ENCODE measurements at regions not wholly inside any gene's neighbourhood (a gene's known extent, or its start where the extent isn't known, plus 50 kb on each side); places are given as distances from the start of the nearest gene placed in this dataset.

DNA sequence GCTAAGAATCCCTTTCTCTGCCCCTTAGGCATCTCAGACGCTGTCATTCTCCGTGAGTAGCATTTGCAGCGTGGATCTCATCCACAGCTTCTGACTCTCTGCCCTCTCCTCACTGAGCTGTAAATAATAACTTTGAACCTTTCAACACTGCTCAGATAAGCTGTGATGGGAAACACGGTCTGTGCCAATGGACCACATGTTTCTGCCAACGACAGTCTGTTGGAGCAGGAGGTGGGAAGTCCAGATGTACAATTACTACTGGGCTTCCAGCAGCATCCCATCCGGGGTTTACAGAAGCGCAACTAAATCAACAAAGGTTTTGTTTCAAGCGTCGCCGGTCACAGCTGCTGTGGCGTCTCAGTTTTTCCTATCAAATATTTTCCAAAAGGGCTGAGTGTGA is 1110.6 kb downstream of the TYW1 start (continued):
- TF ChIP-seq REST (IDR thresholded peaks at IDR 0.05; ENCODE audit: unreplicated experiment) (no peak), STAT1 (IDR thresholded peaks at IDR 0.05; ENCODE audit: unreplicated experiment) (no peak), ZNF331 (CRISPR knock-in tag; IDR thresholded peaks at IDR 0.05; ENCODE audit: low read depth) (no peak)

GRCh38 chr7:68107968-68108367 is 1111.3 kb downstream of the TYW1 start:
- no peak overlapping the region for H3K4me2 ChIP-seq
- H3K4me3 ChIP-seq: no peak overlapping the region
- no peaks in the 10 kb centered on the region for H4K20me1 ChIP-seq (replicated peaks; ENCODE audit: insufficient read depth)
- H3K36me3 ChIP-seq (ENCODE audit: insufficient read depth): no peaks in the 10 kb centered on the region; the same call in 1 of the 2 replicates
- H3K36me3 Mint-ChIP-seq (ENCODE audit: low read depth): peaks cover 53% of the 10 kb centered on the region
- H3K9me2 ChIP-seq (ENCODE audit: insufficient read depth): no peaks in the 10 kb centered on the region
- no peak overlapping the region for H3K27ac ChIP-seq (ENCODE audit: low read depth)
- no peaks in the 10 kb centered on the region for H3K4me1 Mint-ChIP-seq
- no peaks in the 10 kb centered on the region for H3K27me3 ChIP-seq (ENCODE audit: insufficient read depth)
- peaks cover 96% of the 10 kb centered on the region for H3K9me3 Mint-ChIP-seq
- H3F3A ChIP-seq (replicated peaks; ENCODE audit: low read depth): no peaks in the 10 kb centered on the region
- H3K27ac Mint-ChIP-seq: no peak overlapping the region
- no peaks in the 10 kb centered on the region for H3K79me2 ChIP-seq (replicated peaks; ENCODE audit: insufficient read depth)
- no peak overlapping the region for H2AFZ ChIP-seq
- H3K4me1 ChIP-seq (ENCODE audit: insufficient read depth): no peaks in the 10 kb centered on the region
- H3K27me3 Mint-ChIP-seq (ENCODE audit: insufficient read depth, low read depth, poor library complexity): peaks cover 1% of the 10 kb centered on the region
- H3K4me3 Mint-ChIP-seq: no peak overlapping the region
- DNase-seq (ENCODE audit: low spot score): no peak
- no peak for ATAC-seq
- TF ChIP-seq ZNF114 (CRISPR knock-in tag; IDR thresholded peaks at IDR 0.05): no peak
- no peak for TF ChIP-seq EZH2 (IDR thresholded peaks at IDR 0.05; ENCODE audit: low read depth, unreplicated experiment)
- TF ChIP-seq EZH2phosphoT487 (IDR thresholded peaks at IDR 0.05; ENCODE audit: unreplicated experiment): no peak
- TF ChIP-seq CREB1 (CRISPR knock-in tag; IDR thresholded peaks at IDR 0.05; ENCODE audit: low read depth): no peak
- no peak for TF ChIP-seq STAT1 (IDR thresholded peaks at IDR 0.05; ENCODE audit: unreplicated experiment)
- no peak for TF ChIP-seq POLR2AphosphoS5 (IDR thresholded peaks at IDR 0.05; ENCODE audit: low read depth)
- TF ChIP-seq REST (IDR thresholded peaks at IDR 0.05; ENCODE audit: unreplicated experiment): no peak
- no peak for TF ChIP-seq ETS1 (IDR thresholded peaks at IDR 0.05)
- no peak for TF ChIP-seq ZNF331 (CRISPR knock-in tag; IDR thresholded peaks at IDR 0.05; ENCODE audit: low read depth)
- TF ChIP-seq, protein P1, sequence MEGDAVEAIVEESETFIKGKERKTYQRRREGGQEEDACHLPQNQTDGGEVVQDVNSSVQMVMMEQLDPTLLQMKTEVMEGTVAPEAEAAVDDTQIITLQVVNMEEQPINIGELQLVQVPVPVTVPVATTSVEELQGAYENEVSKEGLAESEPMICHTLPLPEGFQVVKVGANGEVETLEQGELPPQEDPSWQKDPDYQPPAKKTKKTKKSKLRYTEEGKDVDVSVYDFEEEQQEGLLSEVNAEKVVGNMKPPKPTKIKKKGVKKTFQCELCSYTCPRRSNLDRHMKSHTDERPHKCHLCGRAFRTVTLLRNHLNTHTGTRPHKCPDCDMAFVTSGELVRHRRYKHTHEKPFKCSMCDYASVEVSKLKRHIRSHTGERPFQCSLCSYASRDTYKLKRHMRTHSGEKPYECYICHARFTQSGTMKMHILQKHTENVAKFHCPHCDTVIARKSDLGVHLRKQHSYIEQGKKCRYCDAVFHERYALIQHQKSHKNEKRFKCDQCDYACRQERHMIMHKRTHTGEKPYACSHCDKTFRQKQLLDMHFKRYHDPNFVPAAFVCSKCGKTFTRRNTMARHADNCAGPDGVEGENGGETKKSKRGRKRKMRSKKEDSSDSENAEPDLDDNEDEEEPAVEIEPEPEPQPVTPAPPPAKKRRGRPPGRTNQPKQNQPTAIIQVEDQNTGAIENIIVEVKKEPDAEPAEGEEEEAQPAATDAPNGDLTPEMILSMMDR (conservative IDR thresholded peaks at IDR 0.05; ENCODE audit: low read depth in 2 of 2): no peak
